ENCODE measurements at regions not wholly inside any gene's neighbourhood (a gene's known extent, or its start where the extent isn't known, plus 50 kb on each side); places are given as distances from the start of the nearest gene placed in this dataset.

DNA sequence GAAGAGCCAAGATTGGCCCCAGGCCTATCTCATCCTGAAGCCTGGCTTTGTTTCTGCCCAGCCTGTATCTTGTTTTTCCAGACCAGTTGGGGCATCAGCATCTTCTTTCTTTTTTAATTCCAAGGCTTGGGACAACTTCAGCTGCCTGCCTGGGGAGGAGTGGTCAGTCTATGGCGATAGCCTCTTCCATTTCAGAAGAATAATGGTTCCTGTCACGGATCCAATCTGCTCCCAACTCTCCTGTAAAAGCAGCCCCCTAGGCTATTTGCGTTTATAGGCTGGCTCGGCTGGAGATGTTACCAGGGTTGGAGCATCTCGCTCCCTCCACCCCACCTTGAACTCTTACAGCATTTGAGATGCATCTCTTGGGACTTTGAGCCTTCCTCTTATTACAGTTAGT, 145.2 kb upstream of the CADM1 start:
- 76 to 92% methylated on average over 5 of the region's 5 CpGs for WGBS, 2 donors
- no peak for TF ChIP-seq EP300 (IDR thresholded peaks at IDR 0.05)
- TF ChIP-seq POLR2AphosphoS5 (IDR thresholded peaks at IDR 0.05) = no peak
- TF ChIP-seq CTCF (IDR thresholded peaks at IDR 0.05) = no peak
- no peak for TF ChIP-seq POLR2A (IDR thresholded peaks at IDR 0.05)
- Histone ChIP-seq H3K27ac (no peak overlapping the region), H3K27me3 (peaks cover 0 to 18% (median 11%) of the 10 kb centered on the region in 3 donors), H3K9me3 (no peaks in the 10 kb centered on the region), H3K36me3 (no peaks in the 10 kb centered on the region), H3K4me1 (peaks cover 0 to 12% (median 3%) of the 10 kb centered on the region in 4 donors), H3K4me3 (no peak overlapping the region)
- intact Hi-C loops (cut with DNase I) = no loop called here
- DNase-seq = no peak

GRCh38 chr11:115645631-115646317, 141.6 kb upstream of the CADM1 start:
- TF ChIP-seq EP300 (IDR thresholded peaks at IDR 0.05) (no peak), CTCF (IDR thresholded peaks at IDR 0.05) (no peak), POLR2A (IDR thresholded peaks at IDR 0.05) (no peak), POLR2AphosphoS5 (IDR thresholded peaks at IDR 0.05) (no peak)
- Histone ChIP-seq H3K36me3 (no peaks in the 10 kb centered on the region), H3K4me1 (no peaks in the 10 kb centered on the region), H3K9me3 (no peaks in the 10 kb centered on the region), H3K27ac (no peak overlapping the region), H3K4me3 (no peak overlapping the region), H3K27me3 (peaks cover 0 to 22% (median 16%) of the 10 kb centered on the region in 3 donors)
- WGBS, 2 donors = 48 to 65% methylated on average over 28 of the region's 28 CpGs
- intact Hi-C loops (cut with DNase I) = no loop called here
- DNase-seq = no peak

DNA sequence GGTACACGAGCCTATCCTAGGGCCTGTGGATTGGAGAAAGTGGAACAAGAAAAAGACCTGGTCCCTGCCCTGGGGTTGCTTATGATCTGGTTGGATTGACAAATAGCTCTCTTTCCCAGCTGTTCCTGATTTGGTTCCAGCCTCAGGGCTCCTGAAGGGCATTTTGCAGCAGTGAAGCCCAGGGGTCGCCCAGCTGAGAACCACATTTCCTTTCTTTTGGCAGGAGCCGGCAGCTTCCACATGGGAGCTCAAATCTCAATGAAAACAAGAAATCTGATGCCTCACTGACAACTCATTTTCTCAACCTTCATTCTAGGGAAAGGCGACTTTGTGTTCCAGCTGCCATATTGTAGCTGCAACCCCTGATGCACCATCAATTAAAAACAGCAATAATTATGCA, 140.6 kb upstream of the CADM1 start:
- H3K36me3 ChIP-seq = no peaks in the 10 kb centered on the region
- intact Hi-C loops (cut with DNase I) = no loop called here
- H3K4me1 ChIP-seq = no peaks in the 10 kb centered on the region
- DNase-seq = no peak
- TF ChIP-seq POLR2A (IDR thresholded peaks at IDR 0.05) (no peak), CTCF (IDR thresholded peaks at IDR 0.05) (no peak), EP300 (IDR thresholded peaks at IDR 0.05) (no peak), POLR2AphosphoS5 (IDR thresholded peaks at IDR 0.05) (no peak)
- 75 to 84% methylated on average over 4 of the region's 4 CpGs for WGBS, 2 donors
- no peak overlapping the region for H3K27ac ChIP-seq
- H3K27me3 ChIP-seq = peaks cover 0 to 20% (median 13%) of the 10 kb centered on the region in 3 donors
- no peak overlapping the region for H3K4me3 ChIP-seq
- H3K9me3 ChIP-seq = no peaks in the 10 kb centered on the region

GRCh38 chr11:115643549-115644270, 139.5 kb upstream of the CADM1 start:
- peaks cover 0 to 15% (median 13%) of the 10 kb centered on the region in 3 donors for H3K27me3 ChIP-seq
- intact Hi-C loops (cut with DNase I) = no loop called here
- 74 to 78% methylated on average over 12 of the region's 12 CpGs for WGBS, 2 donors

More at GRCh38 chr11:115643549-115644270, 139.5 kb upstream of the CADM1 start:
- H3K4me1 ChIP-seq = no peaks in the 10 kb centered on the region
- H3K9me3 ChIP-seq = no peaks in the 10 kb centered on the region
- TF ChIP-seq POLR2A (IDR thresholded peaks at IDR 0.05) (no peak), POLR2AphosphoS5 (IDR thresholded peaks at IDR 0.05) (no peak), EP300 (IDR thresholded peaks at IDR 0.05) (no peak), CTCF (IDR thresholded peaks at IDR 0.05) (no peak)
- no peak overlapping the region for H3K4me3 ChIP-seq
- DNase-seq = no peak
- H3K36me3 ChIP-seq = no peaks in the 10 kb centered on the region
- no peak overlapping the region for H3K27ac ChIP-seq
